ENCODE measurements at regions not wholly inside any gene's neighbourhood (a gene's known extent, or its start where the extent isn't known, plus 50 kb on each side); places are given as distances from the start of the nearest gene placed in this dataset.

DNA sequence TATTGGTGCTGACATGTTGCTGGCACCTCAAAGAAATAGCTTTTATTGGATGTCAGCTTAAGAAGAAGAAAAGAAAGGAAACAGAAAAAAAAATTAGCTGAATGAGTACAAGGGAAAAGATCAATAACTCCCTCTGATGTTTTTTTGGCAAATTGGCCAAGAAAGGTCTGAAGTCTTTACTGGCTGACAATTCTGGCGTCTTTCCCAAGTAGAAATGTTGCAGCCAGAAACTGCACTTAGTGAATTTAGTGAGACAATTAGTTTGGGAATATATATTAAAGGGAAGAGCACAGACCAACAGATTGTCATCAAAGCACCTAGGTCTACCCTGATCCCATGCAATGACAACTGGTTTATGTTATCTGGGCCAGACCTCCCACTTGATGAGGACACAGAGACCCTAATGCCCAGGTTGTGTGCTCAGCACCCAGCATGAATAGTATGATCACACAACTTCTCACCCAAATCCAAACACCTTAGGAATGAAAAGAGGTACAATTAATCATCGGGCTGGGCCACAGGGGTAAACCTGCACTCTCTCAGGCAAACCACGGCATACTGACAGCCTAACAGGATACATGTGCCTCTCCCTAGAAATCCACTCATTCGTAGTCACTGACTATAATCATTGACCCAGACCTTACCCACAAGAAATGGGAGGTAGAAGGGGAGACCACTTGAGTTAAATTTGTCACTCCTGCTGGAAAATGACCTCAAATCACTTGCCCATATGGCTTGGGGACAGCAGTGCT, 612.3 kb upstream of the ARID1B start:
- Histone ChIP-seq H3K4me3 (no peak overlapping the region), H3K4me1 (replicated peaks) (no peaks in the 10 kb centered on the region), H3K27me3 (replicated peaks) (no peaks in the 10 kb centered on the region), H3K9me3 (replicated peaks) (no peaks in the 10 kb centered on the region), H3K27ac (no peak overlapping the region), H3K36me3 (no peaks in the 10 kb centered on the region)
- DNase-seq (ENCODE audit: low read depth in 1 of 2, low spot score in 2 of 2), result no peak

DNA sequence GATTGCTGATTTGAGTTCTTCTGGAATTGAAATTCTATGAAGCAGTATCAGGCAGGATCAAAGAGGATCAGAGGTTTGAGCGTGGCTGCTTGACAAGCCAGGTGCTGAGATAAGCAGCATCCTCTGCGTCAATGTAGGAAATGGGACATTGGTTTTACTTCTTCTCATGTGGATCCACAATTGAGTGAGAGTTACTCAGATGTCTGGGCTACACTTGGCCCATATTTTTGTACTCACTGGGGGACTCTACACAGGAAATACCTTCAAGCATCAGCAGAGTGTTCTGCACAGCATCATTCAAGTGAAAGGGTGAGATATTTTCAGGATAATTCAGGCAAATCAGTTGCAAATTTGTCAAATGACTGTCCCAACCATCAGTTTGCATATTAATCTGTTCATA, 613.9 kb upstream of the ARID1B start:
- no peak for DNase-seq (ENCODE audit: low read depth in 1 of 2, low spot score in 2 of 2)
- H3K36me3 ChIP-seq, result no peaks in the 10 kb centered on the region
- H3K4me3 ChIP-seq, result no peak overlapping the region
- no peaks in the 10 kb centered on the region for H3K4me1 ChIP-seq (replicated peaks)
- no peaks in the 10 kb centered on the region for H3K27me3 ChIP-seq (replicated peaks)
- no peak overlapping the region for H3K27ac ChIP-seq
- no peaks in the 10 kb centered on the region for H3K9me3 ChIP-seq (replicated peaks)

DNA sequence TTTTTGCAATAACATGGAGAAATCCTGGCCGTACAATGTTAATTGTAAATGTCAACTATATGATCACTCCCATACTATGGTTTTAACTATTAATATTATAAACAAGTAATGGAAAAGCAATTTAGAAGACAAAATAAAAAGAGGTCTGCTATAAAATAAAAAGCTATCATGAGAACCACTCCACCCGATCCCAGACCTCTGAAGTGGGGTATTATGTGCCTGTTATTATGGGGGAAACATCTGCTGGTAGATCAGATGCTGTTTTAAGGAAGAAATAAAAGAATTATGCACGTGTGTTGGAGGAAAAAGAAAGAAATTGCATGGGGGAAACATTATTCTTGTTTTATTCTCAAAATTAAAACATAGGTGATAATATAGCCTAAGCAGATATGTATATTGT, 615.7 kb upstream of the ARID1B start:
- Histone ChIP-seq H3K4me3 (no peak overlapping the region), H3K27ac (no peak overlapping the region)
- DNase-seq (ENCODE audit: low read depth in 1 of 2, low spot score in 2 of 2), result no peak

DNA sequence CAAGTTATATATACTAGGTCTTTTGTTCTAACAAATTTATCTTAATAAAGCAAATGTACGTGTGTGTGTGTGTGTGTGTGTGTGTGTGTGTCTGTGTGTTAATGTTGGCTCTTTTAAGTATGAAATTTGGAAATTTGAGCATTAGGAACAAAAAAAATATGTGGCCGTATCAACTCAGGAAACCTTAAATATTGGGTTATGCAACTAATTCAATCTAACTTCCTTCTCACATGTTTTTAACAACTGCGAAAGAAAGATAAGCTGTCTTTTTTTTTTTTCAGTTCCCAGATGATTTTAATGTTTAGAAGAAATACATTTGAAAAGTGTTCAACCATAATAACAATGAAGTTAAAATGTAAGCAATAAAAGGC, 616.4 kb upstream of the ARID1B start:
- no peaks in the 10 kb centered on the region for H3K9me3 ChIP-seq (replicated peaks)
- H3K27me3 ChIP-seq (replicated peaks), result no peaks in the 10 kb centered on the region
- H3K4me1 ChIP-seq (replicated peaks), result no peaks in the 10 kb centered on the region

More for the DNA sequence above, 615.7 kb upstream of the ARID1B start:
- H3K27me3 ChIP-seq (replicated peaks), result no peaks in the 10 kb centered on the region
- no peaks in the 10 kb centered on the region for H3K9me3 ChIP-seq (replicated peaks)
- no peaks in the 10 kb centered on the region for H3K4me1 ChIP-seq (replicated peaks)
- H3K36me3 ChIP-seq, result no peaks in the 10 kb centered on the region

DNA sequence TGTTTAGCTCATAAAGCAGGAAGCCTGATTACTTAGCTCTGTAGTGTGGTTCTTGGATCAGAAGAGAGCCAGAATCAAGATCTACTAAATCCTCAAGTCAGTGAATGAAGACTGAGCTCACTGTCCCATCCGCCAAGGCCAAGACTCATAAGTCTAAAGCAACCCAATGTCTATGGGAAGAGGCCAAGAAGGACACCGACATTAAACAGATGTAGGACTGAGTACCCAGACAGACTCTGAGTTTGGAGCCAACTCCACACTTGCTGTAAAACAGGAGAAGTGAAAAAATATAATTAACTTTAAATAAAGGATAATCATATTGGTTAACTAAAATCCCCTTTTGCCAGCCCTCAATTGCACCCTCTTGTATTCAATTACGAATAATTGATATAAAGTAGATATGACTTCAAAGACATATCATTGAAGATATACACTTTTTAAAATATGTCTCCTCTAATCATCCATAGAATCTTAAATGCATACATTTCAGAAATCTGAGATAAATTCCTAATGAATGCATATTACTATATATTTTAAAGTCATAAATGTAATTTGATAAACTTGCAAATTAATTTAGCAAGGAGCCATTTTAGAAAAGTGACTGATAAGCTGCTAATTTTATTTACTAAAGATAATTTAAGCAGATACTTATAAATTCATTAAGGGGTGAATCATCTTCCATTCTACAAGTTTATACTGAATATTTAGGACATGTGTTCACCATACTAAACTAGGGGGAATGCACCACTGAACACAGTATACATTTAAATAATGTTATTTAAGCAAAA, 617.0 kb upstream of the ARID1B start:
- Histone ChIP-seq H3K27me3 (replicated peaks) (no peaks in the 10 kb centered on the region), H3K27ac (no peak overlapping the region), H3K36me3 (no peaks in the 10 kb centered on the region), H3K9me3 (replicated peaks) (no peaks in the 10 kb centered on the region), H3K4me3 (no peak overlapping the region), H3K4me1 (replicated peaks) (no peaks in the 10 kb centered on the region)
- DNase-seq (ENCODE audit: low read depth in 1 of 2, low spot score in 2 of 2), result no peak

More for the DNA sequence above, 616.4 kb upstream of the ARID1B start:
- no peak overlapping the region for H3K27ac ChIP-seq
- no peak for DNase-seq (ENCODE audit: low read depth in 1 of 2, low spot score in 2 of 2)
- no peak overlapping the region for H3K4me3 ChIP-seq
- no peaks in the 10 kb centered on the region for H3K36me3 ChIP-seq

DNA sequence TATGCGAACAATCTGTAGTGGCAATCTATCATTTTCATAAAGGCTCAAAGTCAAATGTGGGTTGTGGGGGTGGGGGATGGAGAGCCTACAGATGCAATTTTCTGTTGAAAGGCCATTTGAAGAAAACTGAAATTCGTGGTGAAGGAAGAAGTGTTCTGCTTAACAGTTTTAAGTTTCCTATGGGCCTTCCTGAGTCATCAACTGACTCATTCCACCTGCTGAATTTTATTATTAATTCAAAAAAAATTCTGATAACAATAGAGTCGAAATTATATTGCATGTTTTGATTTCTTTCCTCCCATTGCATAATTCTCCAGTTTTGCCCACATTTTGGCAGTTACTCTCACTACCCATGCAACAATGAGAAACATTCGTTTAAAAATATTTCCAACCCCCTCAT, 622.3 kb upstream of the ARID1B start:
- Histone ChIP-seq H3K27ac (no peak overlapping the region), H3K4me3 (no peak overlapping the region), H3K27me3 (replicated peaks) (no peaks in the 10 kb centered on the region), H3K36me3 (no peaks in the 10 kb centered on the region), H3K4me1 (replicated peaks) (no peaks in the 10 kb centered on the region), H3K9me3 (replicated peaks) (peaks cover 4% of the 10 kb centered on the region; the same call in 1 of the 2 replicates)
- DNase-seq (ENCODE audit: low read depth in 1 of 2, low spot score in 2 of 2), result no peak

DNA sequence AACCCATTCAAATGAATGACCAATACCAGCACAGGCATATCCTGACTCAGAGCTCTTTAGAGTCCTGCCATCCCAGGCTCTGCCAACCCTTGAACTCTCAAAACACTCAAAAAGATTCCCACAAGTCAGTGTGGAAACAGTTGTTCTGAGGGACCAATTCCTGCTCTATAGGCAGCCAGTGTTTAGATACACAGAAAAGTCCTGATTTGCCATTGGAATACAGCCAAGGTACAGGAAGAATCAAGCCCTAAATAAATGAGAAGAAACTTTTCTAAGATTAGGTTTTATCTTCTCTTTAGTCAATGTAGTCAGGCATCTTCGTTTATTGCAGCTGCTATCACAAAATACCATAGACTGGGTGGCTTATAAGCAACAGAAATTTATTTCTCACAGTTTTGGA, 626.8 kb upstream of the ARID1B start:
- Histone ChIP-seq H3K4me3 (no peak overlapping the region), H3K36me3 (no peaks in the 10 kb centered on the region), H3K4me1 (replicated peaks) (no peaks in the 10 kb centered on the region), H3K9me3 (replicated peaks) (peaks cover 5% of the 10 kb centered on the region; the same call in 1 of the 2 replicates), H3K27me3 (replicated peaks) (no peaks in the 10 kb centered on the region), H3K27ac (no peak overlapping the region)
- DNase-seq (ENCODE audit: low read depth in 1 of 2, low spot score in 2 of 2), result no peak

DNA sequence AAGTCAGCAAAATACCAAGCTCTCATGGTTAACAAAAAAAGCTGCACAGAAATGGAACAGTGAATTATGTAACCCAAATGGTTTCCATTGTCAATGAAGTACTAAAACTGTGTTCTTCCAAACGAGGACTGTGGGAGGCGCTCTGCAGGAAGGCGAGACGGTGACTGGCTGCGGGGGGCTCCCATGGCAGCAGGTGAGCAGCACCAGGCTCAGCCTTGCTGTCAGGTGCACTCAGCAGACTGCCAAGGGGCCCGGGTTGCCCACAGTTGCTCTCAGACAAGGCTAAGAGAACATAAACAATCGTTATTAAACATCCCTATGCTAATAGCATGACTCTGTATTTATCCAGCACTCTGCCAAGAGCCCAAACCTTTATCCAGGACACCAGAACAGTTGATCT, 630.3 kb upstream of the ARID1B start:
- DNase-seq (ENCODE audit: low read depth in 1 of 2, low spot score in 2 of 2), result no peak
- Histone ChIP-seq H3K4me1 (replicated peaks) (no peaks in the 10 kb centered on the region), H3K4me3 (no peak overlapping the region), H3K36me3 (no peaks in the 10 kb centered on the region), H3K9me3 (replicated peaks) (peaks cover 6% of the 10 kb centered on the region; the same call in 1 of the 2 replicates), H3K27ac (no peak overlapping the region), H3K27me3 (replicated peaks) (no peaks in the 10 kb centered on the region)

DNA sequence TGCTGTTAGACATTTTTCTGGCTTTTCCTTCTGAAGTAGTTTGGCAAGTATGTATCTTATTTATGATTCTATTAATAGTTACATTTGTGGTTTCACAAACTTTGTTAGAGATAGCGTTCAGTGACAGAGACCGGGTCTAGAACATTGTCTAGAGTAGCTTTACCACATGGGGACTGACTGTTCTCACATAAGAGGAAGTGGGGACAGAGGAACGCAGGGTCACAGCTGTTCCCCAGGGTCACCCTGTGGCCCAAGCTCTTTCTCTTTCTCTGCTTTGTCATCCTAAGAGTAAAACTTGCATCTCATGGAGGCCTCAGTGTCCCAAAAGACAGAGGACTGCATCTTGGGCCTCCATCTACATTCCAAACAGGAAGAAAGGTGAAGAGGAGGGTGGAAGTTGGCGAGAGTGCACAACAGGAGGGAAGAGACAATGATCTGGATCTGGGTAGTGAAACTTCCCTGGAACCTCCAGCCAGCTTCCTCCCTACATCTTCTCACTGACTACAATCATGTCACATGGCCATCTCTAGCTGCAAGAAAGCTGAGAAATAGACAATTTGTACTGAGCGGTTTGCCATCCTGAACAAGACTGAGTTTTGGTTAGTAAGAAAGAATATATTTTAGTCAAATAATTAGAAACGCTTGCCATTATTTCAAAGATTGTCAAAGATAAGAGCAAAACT, 645.8 kb upstream of the ARID1B start:
- Histone ChIP-seq H3K27ac (no peak overlapping the region), H3K4me3 (no peak overlapping the region)
- DNase-seq (ENCODE audit: low read depth in 1 of 2, low spot score in 2 of 2), result no peak

DNA sequence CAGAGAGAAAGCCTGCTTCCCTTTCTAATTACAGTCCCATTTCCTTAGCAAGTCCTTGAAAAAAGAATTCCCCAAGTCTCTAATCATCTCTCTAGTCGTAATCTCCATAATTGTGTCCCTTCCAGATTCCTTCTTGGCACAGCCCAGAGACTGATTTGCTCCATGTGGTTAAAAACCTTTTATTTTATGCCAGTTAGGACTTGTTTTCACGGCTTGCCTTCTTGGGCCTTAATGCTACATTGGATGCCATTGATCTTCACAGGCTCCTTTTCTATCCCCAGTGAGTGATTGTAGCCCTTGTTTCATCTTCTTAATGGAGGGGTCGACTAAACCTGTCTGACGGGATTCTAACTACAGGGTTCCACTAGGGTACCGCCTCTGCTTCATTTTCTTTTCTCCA, 650.6 kb upstream of the ARID1B start:
- Histone ChIP-seq H3K36me3 (no peaks in the 10 kb centered on the region), H3K4me1 (replicated peaks) (no peaks in the 10 kb centered on the region), H3K27ac (no peak overlapping the region), H3K4me3 (no peak overlapping the region), H3K27me3 (replicated peaks) (no peaks in the 10 kb centered on the region), H3K9me3 (replicated peaks) (peaks cover 8% of the 10 kb centered on the region; the same call in 1 of the 2 replicates)
- DNase-seq (ENCODE audit: low read depth in 1 of 2, low spot score in 2 of 2), result no peak

More for the DNA sequence above, 645.8 kb upstream of the ARID1B start:
- Histone ChIP-seq H3K36me3 (no peaks in the 10 kb centered on the region), H3K9me3 (replicated peaks) (peaks cover 5% of the 10 kb centered on the region; the same call in 1 of the 2 replicates), H3K4me1 (replicated peaks) (no peaks in the 10 kb centered on the region), H3K27me3 (replicated peaks) (no peaks in the 10 kb centered on the region)

DNA sequence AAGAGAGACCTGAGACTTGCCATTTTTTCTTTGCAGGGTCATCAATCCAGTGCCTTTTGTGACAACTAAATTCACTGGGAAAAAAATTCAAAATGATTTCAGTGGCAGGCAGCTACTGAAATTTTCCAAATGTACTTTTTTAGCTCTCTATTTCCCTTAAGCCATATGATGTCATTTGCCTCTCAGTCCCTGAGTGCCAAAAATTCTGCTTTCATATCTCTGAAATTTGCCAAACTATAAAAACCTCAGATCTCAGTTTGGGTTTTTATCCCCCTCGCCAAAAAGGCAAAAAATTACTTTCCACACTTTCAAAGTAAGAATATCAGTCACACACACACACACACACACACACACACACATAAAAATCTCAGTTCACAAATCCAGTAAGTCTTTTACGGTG, 651.3 kb upstream of the ARID1B start:
- H3K27ac ChIP-seq, result no peak overlapping the region
- no peaks in the 10 kb centered on the region for H3K27me3 ChIP-seq (replicated peaks)
- DNase-seq (ENCODE audit: low read depth in 1 of 2, low spot score in 2 of 2), result no peak

DNA sequence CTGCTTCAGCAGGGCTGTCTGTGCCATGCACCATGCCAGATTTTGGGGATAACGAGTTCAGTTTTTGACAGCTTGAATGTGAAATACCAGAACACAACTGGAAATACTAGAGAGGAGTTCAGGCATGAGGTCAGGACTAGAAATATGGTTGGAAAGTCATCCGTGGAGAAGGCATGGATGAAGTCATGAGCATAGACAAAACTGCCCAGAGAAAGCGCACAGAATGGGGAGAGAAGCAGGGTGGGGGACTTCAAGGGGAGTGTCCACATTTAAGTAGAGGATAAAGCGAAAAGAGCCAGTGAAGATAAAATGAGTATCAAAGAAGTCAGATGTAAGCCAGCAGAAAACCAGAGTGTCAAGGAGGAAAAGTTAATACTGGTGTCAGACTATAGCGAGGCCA, 653.4 kb upstream of the ARID1B start:
- H3K4me3 ChIP-seq, result no peak overlapping the region

More for the DNA sequence above, 651.3 kb upstream of the ARID1B start:
- H3K4me1 ChIP-seq (replicated peaks), result no peaks in the 10 kb centered on the region
- H3K9me3 ChIP-seq (replicated peaks), result peaks cover 8% of the 10 kb centered on the region; the same call in 1 of the 2 replicates
- no peak overlapping the region for H3K4me3 ChIP-seq
- H3K36me3 ChIP-seq, result no peaks in the 10 kb centered on the region

DNA sequence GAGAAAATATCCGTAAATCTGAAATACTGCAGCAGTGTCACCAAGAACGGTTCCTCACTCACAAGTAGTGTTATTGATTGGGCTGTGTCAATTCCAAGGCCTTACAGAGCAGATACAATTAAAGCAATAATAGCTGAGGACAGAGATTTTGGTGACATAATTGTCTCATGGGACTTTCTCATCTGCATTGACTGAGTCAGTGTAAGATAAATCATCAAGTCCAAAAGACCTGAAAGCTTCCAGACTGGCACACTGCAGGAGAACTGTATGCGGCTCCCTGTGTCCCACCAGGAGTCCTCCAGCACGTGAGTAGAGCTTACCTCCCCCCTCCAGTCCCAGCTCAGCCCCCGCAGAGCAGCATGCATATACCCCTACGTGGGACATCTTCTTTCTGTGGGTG, 655.2 kb upstream of the ARID1B start:
- Histone ChIP-seq H3K4me1 (replicated peaks) (no peaks in the 10 kb centered on the region), H3K4me3 (no peak overlapping the region), H3K27ac (no peak overlapping the region), H3K36me3 (no peaks in the 10 kb centered on the region), H3K9me3 (replicated peaks) (peaks cover 5% of the 10 kb centered on the region; the same call in 1 of the 2 replicates), H3K27me3 (replicated peaks) (no peaks in the 10 kb centered on the region)
- no peak for DNase-seq (ENCODE audit: low read depth in 1 of 2, low spot score in 2 of 2)

More for the DNA sequence above, 653.4 kb upstream of the ARID1B start:
- no peak for DNase-seq (ENCODE audit: low read depth in 1 of 2, low spot score in 2 of 2)
- Histone ChIP-seq H3K9me3 (replicated peaks) (peaks cover 8% of the 10 kb centered on the region; the same call in 1 of the 2 replicates), H3K4me1 (replicated peaks) (no peaks in the 10 kb centered on the region), H3K36me3 (no peaks in the 10 kb centered on the region), H3K27me3 (replicated peaks) (no peaks in the 10 kb centered on the region), H3K27ac (no peak overlapping the region)

DNA sequence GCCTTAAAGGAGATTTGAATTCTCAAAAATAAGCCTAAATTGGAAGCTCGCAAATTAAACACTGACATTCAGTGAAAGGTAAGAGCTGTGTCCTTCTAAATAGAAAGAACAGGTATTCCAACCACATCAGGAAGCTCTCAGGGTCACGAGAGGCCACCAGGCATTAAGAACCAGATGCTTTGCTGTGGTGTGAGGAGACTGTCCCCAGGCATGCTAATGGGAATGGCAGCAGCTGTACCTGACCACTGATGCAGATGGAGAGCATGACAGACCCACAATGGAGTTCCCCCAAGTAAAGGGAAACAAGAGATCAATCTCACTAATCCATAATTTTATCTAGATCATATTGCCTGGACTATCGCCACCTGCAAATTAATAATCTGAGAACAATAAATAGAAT, 658.9 kb upstream of the NOX3 start:
- no peaks in the 10 kb centered on the region for H3K4me1 ChIP-seq (replicated peaks)
- no peak overlapping the region for H3K27ac ChIP-seq
- H3K36me3 ChIP-seq, result no peaks in the 10 kb centered on the region
- no peak overlapping the region for H3K4me3 ChIP-seq
- no peak for DNase-seq (ENCODE audit: low read depth in 1 of 2, low spot score in 2 of 2)
- H3K27me3 ChIP-seq (replicated peaks), result no peaks in the 10 kb centered on the region
- 0 out of 2 replicates have a peak, but pooled peaks cover 2% of the 10 kb centered on the region for H3K9me3 ChIP-seq (replicated peaks)

All from SJSA1 (cell line).